ENCODE measurements at regions not wholly inside any gene's neighbourhood (a gene's known extent, or its start where the extent isn't known, plus 50 kb on each side); places are given as distances from the start of the nearest gene placed in this dataset.
"Not testable (repeated sequence)": the region's sequence is repeated elsewhere in the genome, so short reads cannot be mapped to it uniquely, and the experiment has no call there.

DNA sequence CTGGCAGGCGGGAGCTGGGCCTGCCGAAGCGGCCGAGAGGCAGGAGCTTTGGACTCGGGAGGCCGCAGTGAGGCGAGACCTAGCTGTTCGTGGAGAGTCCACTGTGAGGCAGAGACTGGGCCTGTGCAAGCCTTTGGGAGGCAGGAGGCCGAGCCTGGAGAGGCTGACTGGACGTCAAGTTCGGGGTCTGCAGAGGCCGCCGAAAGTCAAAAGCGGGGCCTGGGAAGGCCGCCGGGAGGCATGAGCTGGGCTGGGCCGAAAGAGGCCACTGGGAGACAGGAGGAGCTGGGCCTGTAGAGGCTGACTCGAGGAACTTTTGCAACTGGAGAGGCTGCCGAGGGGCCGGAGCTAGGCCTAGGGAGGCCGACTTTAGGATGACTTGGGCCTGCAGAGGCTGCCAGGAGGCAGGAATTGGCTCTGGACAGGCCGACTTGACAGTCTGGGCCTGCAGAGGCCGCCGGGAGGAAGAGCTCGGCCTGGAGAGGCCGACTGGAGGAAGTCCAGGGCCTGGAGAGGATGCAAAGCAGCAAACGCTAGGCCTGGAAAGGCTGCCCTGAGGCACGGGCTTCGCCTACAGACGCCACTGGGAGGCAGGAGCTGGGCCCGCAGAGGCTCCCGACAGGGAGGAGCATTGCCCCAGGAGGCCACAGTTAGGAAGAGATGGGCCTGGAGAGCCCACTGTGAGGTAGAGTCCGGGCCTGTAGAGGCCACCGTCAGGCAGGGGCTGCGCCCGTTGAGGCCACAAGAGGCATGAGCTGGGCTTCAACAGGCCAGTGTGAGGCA lies 304.0 kb downstream of the ZNF479 start:
- DNase-seq, H3K4me3 ChIP-seq, H3K27me3 ChIP-seq, H3K36me3 ChIP-seq, H3K9me3 ChIP-seq, H3K27ac ChIP-seq, H3K4me1 ChIP-seq: not testable (repeated sequence)

GRCh38 chr7:56827539-56827938 lies 304.7 kb downstream of the ZNF479 start:
- H3K9me3 ChIP-seq, H3K27ac ChIP-seq: not testable (repeated sequence)

GRCh38 chr7:56826556-56826955 lies 305.7 kb downstream of the ZNF479 start:
- H3K27me3 ChIP-seq, H3K4me1 ChIP-seq, H3K27ac ChIP-seq, H3K9me3 ChIP-seq, DNase-seq, H3K36me3 ChIP-seq, H3K4me3 ChIP-seq: not testable (repeated sequence)

More at GRCh38 chr7:56827539-56827938, 304.7 kb downstream of the ZNF479 start:
- DNase-seq, H3K27me3 ChIP-seq, H3K36me3 ChIP-seq, H3K4me3 ChIP-seq, H3K4me1 ChIP-seq: not testable (repeated sequence)

GRCh38 chr7:56825756-56826540 lies 306.3 kb downstream of the ZNF479 start:
- not testable (repeated sequence) for DNase-seq, H3K36me3 ChIP-seq, H3K27ac ChIP-seq, H3K27me3 ChIP-seq, H3K9me3 ChIP-seq, H3K4me1 ChIP-seq, H3K4me3 ChIP-seq

DNA sequence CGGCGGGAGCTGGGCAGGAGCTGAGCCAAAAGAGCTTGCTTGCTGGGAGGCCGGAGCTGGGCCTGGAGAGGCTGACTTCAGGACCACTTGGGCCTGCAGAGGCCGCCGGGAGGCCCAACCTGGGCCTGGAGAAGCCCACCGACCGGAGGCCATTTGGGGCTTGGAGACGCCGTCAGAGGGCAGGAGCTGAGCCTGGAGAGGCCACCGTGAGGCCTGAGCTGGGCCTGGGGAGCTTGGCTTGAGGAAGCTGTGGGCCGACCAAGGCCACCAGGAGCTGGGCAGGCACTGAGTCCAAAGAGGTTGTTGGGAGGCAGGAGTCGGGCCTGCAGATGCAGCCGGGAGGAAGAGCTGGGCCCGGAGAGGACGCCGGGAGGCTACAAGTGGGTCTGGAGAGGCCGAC lies 307.1 kb downstream of the ZNF479 start:
- H3K27ac ChIP-seq, H3K4me3 ChIP-seq, H3K36me3 ChIP-seq, H3K4me1 ChIP-seq, H3K27me3 ChIP-seq, H3K9me3 ChIP-seq, DNase-seq: not testable (repeated sequence)

DNA sequence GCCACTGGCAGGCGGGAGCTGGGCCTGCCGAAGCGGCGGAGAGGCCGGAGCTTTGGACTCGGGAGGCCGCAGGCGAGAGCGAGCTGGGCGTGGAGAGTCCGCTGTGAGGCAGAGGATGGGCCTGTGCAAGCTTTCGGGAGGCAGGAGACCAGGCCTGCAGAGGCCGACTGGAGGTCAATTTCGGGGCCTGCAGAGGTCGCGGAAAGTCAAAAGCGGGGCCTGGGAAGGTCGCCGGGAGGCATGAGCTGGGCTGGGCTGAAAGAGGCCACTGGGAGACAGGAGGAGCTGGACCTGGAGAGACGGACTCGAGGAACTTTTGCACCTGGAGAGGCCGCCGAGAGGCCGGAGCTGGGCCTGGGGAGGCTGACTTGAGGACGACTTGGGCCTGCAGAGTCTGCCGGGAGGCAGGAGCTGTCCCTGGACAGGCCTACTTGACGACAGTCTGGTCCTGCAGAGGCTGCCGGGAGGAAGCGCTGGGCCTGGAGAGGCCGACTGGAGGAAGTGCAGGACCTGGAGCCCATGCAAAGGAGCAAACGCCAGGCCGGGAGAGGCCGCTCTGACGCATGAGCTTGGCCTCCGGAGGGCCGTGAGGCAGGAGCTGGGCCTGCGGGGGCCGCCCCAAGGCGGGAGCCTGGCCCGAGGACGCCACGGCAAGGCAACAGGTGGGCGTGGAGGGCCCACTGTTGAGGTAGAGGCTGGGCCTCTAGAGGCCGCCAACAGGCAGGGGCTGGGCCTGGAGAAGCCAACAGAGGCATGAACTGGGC lies 308.2 kb downstream of the ZNF479 start:
- not testable (repeated sequence) for H3K4me1 ChIP-seq, H3K36me3 ChIP-seq, H3K9me3 ChIP-seq, H3K27me3 ChIP-seq, DNase-seq, H3K4me3 ChIP-seq, H3K27ac ChIP-seq

- H3K9me3 ChIP-seq, H3K4me3 ChIP-seq, H3K36me3 ChIP-seq, H3K4me1 ChIP-seq, H3K27me3 ChIP-seq, H3K27ac ChIP-seq, DNase-seq: not testable (repeated sequence)
Measured at GRCh38 chr7:56823231-56823630, 309.0 kb downstream of the ZNF479 start.

- not testable (repeated sequence) for H3K4me3 ChIP-seq, H3K9me3 ChIP-seq, H3K36me3 ChIP-seq, H3K27ac ChIP-seq, H3K27me3 ChIP-seq, H3K4me1 ChIP-seq, DNase-seq
Measured at GRCh38 chr7:56822153-56822552, 310.1 kb downstream of the ZNF479 start.

DNA sequence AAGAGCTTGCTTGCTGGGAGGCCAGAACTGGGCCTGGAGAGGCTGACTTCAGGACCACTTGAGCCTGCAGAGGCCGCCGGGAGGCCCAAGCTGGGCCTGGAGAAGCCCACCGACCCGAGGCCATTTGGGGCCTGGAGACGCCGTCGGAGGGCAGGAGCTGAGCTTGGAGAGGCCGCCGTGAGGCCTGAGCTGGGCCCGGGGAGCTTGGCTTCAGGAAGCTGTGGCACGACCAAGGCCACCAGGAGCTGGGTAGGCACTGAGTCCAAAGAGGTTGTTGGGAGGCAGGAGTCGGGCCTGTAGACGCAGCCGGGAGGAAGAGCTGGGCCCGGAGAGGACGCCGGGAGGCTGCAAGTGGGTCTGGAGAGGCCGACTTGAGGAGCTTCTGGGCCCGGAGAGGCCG lies 310.7 kb downstream of the ZNF479 start:
- not testable (repeated sequence) for H3K9me3 ChIP-seq, H3K4me3 ChIP-seq, H3K27ac ChIP-seq, H3K27me3 ChIP-seq, DNase-seq, H3K36me3 ChIP-seq, H3K4me1 ChIP-seq

DNA sequence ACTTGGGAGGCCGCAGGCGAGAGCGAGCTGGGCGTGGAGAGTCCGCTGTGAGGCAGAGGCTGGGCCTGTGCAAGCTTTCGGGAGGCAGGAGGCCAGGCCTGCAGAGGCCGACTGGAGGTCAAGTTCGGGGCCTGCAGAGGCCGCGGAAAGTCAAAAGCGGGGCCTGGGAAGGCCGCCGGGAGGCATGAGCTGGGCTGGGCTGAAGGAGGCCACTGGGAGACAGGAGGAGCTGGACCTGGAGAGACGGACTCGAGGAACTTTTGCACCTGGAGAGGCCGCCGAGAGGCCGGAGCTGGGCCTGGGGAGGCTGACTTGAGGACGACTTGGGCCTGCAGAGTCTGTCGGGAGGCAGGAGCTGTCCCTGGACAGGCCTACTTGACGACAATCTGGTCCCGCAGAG lies 314.0 kb downstream of the ZNF479 start:
- H3K27me3 ChIP-seq, H3K27ac ChIP-seq, H3K4me3 ChIP-seq, H3K36me3 ChIP-seq, H3K9me3 ChIP-seq, DNase-seq, H3K4me1 ChIP-seq: not testable (repeated sequence)

DNA sequence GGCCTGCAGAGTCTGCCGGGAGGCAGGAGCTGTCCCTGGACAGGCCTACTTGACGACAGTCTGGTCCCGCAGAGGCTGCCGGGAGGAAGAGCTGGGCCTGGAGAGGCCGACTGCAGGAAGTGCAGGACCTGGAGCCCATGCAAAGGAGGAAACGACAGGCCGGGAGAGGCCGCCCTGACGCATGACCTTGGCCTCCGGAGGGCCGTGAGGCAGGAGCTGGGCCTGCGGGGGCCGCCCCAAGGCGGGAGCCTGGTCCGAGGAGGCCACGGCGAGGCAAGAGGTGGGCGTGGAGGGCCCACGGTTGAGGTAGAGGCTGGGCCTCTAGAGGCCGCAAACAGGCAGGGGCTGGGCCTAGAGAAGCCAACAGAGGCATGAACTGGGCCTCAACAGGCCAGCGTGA lies 317.3 kb downstream of the ZNF479 start:
- not testable (repeated sequence) for DNase-seq, H3K27ac ChIP-seq, H3K4me1 ChIP-seq, H3K36me3 ChIP-seq, H3K27me3 ChIP-seq, H3K4me3 ChIP-seq
- H3K9me3 ChIP-seq = peaks cover 0 to 15% (median 2%) of the 10 kb centered on the region in 4 donors

DNA sequence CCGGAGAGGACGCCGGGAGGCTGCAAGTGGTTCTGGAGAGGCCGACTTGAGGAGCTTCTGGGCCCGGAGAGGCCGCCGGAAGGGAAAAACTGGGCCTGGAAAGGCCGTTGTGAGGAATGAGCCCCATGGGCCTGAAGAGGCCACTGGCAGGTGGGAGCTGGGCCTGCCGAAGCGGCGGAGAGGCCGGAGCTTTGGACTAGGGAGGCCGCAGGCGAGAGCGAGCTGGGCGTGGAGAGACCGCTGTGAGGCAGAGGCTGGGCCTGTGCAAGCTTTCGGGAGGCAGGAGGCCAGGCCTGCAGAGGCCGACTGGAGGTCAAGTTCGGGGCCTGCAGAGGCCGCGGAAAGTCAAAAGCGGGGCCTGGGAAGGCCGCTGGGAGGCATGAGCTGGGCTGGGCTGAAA lies 317.8 kb downstream of the ZNF479 start:
- H3K9me3 ChIP-seq = peaks cover 0 to 20% (median 2%) of the 10 kb centered on the region in 4 donors
- H3K4me1 ChIP-seq = not testable (repeated sequence)

GRCh38 chr7:56813975-56814374 lies 318.3 kb downstream of the ZNF479 start:
- H3K27me3 ChIP-seq, H3K4me1 ChIP-seq, H3K4me3 ChIP-seq, DNase-seq, H3K27ac ChIP-seq, H3K36me3 ChIP-seq: not testable (repeated sequence)
- H3K9me3 ChIP-seq = peaks cover 0 to 20% (median 2%) of the 10 kb centered on the region in 4 donors

More for the DNA sequence above, 317.8 kb downstream of the ZNF479 start:
- not testable (repeated sequence) for H3K27ac ChIP-seq, H3K27me3 ChIP-seq, H3K4me3 ChIP-seq, DNase-seq, H3K36me3 ChIP-seq

DNA sequence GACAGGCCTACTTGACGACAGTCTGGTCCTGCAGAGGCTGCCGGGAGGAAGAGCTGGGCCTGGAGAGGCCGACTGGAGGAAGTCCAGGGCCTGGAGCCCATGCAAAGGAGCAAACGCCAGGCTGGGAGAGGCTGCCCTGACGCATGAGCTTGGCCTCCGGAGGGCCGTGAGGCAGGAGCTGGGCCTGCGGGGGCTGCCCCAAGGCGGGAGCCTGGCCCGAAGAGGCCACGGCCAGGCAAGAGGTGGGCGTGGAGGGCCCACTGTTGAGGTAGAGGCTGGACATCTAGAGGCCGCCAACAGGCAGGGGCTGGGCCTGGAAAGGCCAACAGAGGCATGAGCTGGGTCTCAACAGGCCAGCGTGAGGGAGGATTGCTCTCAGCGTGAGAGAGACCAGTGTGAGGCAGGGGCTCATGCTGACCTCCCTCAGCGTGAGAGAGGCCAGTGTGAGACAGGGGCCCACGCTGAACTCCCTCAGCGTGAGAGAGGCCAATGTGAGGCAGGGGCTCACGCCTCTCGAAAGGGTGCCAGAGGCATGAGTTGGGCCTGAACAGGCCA lies 320.6 kb downstream of the ZNF479 start:
- H3K4me1 ChIP-seq = not testable (repeated sequence)

More for the DNA sequence above, 320.6 kb downstream of the ZNF479 start:
- H3K36me3 ChIP-seq, H3K4me3 ChIP-seq, H3K27ac ChIP-seq, H3K27me3 ChIP-seq: not testable (repeated sequence)
- DNase-seq = peak in 1 of 3 donors; percentile 16
- peaks cover 0 to 20% (median 2%) of the 10 kb centered on the region in 4 donors for H3K9me3 ChIP-seq
